ENCODE measurements at regions not wholly inside any gene's neighbourhood (a gene's known extent, or its start where the extent isn't known, plus 50 kb on each side); places are given as distances from the start of the nearest gene placed in this dataset.

GRCh38 chr1:24251501-24251900 lies 64.4 kb upstream of the IFNLR1 start:
- TF ChIP-seq EZH2 (IDR thresholded peaks at IDR 0.05; ENCODE audit: borderline replicate concordance, low read depth, low read length, poor library complexity, severe bottlenecking) = no peak
- TF ChIP-seq CTCF (conservative IDR thresholded peaks at IDR 0.05; ENCODE audit: low read depth, low read length) = no peak
- BruUV-seq (replicated peaks) = no TSS peak
- Histone ChIP-seq H3K9me3 (ENCODE audit: low read depth, low read length, poor library complexity, severe bottlenecking) (no peaks in the 10 kb centered on the region), H3K27ac (ENCODE audit: low read depth, low read length, poor library complexity, severe bottlenecking) (no peak overlapping the region), H3K4me3 (ENCODE audit: low read depth, low read length, poor library complexity, severe bottlenecking) (no peak overlapping the region), H3K27me3 (replicated peaks; ENCODE audit: insufficient read depth, low read depth, low read length, poor library complexity) (no peaks in the 10 kb centered on the region), H3K4me1 (ENCODE audit: insufficient read depth, low read length, poor library complexity, severe bottlenecking) (no peaks in the 10 kb centered on the region), H3K36me3 (ENCODE audit: insufficient read depth, low read length, poor library complexity, severe bottlenecking) (no peaks in the 10 kb centered on the region)
- no peak for DNase-seq (ENCODE audit: low spot score)
- CTCF ChIA-PET = no interaction called here
- POLR2A ChIA-PET (ENCODE audit: low non-redundant PET) = no interaction called here
- intact Hi-C loops (cut with micrococcal nuclease; ENCODE audit: unreplicated experiment) = no loop called here

GRCh38 chr1:24250791-24251190 lies 63.7 kb upstream of the IFNLR1 start:
- Histone ChIP-seq H3K27ac (ENCODE audit: low read depth, low read length, poor library complexity, severe bottlenecking) (no peak overlapping the region), H3K9me3 (ENCODE audit: low read depth, low read length, poor library complexity, severe bottlenecking) (no peaks in the 10 kb centered on the region), H3K36me3 (ENCODE audit: insufficient read depth, low read length, poor library complexity, severe bottlenecking) (no peaks in the 10 kb centered on the region), H3K4me1 (ENCODE audit: insufficient read depth, low read length, poor library complexity, severe bottlenecking) (no peaks in the 10 kb centered on the region), H3K27me3 (replicated peaks; ENCODE audit: insufficient read depth, low read depth, low read length, poor library complexity) (no peaks in the 10 kb centered on the region), H3K4me3 (ENCODE audit: low read depth, low read length, poor library complexity, severe bottlenecking) (no peak overlapping the region)
- ChIA-PET CTCF (no interaction called here), POLR2A (ENCODE audit: low non-redundant PET) (no interaction called here)
- DNase-seq (ENCODE audit: low spot score) = no peak
- intact Hi-C loops (cut with micrococcal nuclease; ENCODE audit: unreplicated experiment) = no loop called here
- no TSS peak for BruUV-seq (replicated peaks)
- TF ChIP-seq EZH2 (IDR thresholded peaks at IDR 0.05; ENCODE audit: borderline replicate concordance, low read depth, low read length, poor library complexity, severe bottlenecking) (no peak), CTCF (conservative IDR thresholded peaks at IDR 0.05; ENCODE audit: low read depth, low read length) (no peak)

- ChIA-PET CTCF (no interaction called here), POLR2A (ENCODE audit: low non-redundant PET) (no interaction called here)
- H3K36me3 ChIP-seq (ENCODE audit: insufficient read depth, low read length, poor library complexity, severe bottlenecking) = no peaks in the 10 kb centered on the region
- no peaks in the 10 kb centered on the region for H3K9me3 ChIP-seq (ENCODE audit: low read depth, low read length, poor library complexity, severe bottlenecking)
- TF ChIP-seq EZH2 (IDR thresholded peaks at IDR 0.05; ENCODE audit: borderline replicate concordance, low read depth, low read length, poor library complexity, severe bottlenecking) (no peak), CTCF (conservative IDR thresholded peaks at IDR 0.05; ENCODE audit: low read depth, low read length) (no peak)
- no TSS peak for BruUV-seq (replicated peaks)
- H3K4me3 ChIP-seq (ENCODE audit: low read depth, low read length, poor library complexity, severe bottlenecking) = no peak overlapping the region
- no peaks in the 10 kb centered on the region for H3K27me3 ChIP-seq (replicated peaks; ENCODE audit: insufficient read depth, low read depth, low read length, poor library complexity)
- intact Hi-C loops (cut with micrococcal nuclease; ENCODE audit: unreplicated experiment) = no loop called here
- no peaks in the 10 kb centered on the region for H3K4me1 ChIP-seq (ENCODE audit: insufficient read depth, low read length, poor library complexity, severe bottlenecking)
- no peak overlapping the region for H3K27ac ChIP-seq (ENCODE audit: low read depth, low read length, poor library complexity, severe bottlenecking)
- DNase-seq (ENCODE audit: low spot score) = no peak
Observed at GRCh38 chr1:24250224-24250623, 63.1 kb upstream of the IFNLR1 start.

Data from A673 (cell line).